ENCODE measurements at regions not wholly inside any gene's neighbourhood (a gene's known extent, or its start where the extent isn't known, plus 50 kb on each side); places are given as distances from the start of the nearest gene placed in this dataset.

DNA sequence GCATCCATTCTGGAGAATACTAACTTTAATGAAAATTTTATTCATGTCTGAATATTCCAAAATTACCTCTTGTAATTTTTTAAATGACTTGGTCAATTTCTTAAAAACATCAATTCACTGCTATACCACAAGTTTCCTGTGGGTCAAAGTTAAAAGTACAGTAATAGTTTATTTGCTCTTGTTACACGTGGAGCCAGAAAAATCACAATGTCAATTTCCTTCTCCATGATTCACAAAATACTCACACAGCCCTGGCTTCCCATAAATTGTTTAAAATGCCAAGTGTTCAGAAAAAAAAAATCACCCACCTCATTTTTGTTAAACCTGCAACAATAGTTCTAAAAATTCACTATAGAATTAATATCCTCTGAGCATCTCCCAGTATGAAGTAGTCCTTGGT lies 139.5 kb upstream of the GRM3 start:
- TF ChIP-seq CTCF (IDR thresholded peaks at IDR 0.05) (no peak), POLR2AphosphoS5 (IDR thresholded peaks at IDR 0.05) (no peak), POLR2A (IDR thresholded peaks at IDR 0.05; ENCODE audit: low read depth) (no peak), EP300 (IDR thresholded peaks at IDR 0.05) (no peak)

Data from esophagus muscularis mucosa (tissue), 4 donors.